HG02970 (cell line): ENCODE measurements at regions not wholly inside any gene's neighbourhood (a gene's known extent, or its start where the extent isn't known, plus 50 kb on each side); places are given as distances from the start of the nearest gene placed in this dataset.

Source experiments
- ATAC-seq: cut with Tn5 transposase; IDR thresholded peaks from one replicate; pipeline ENCODE4 v1.9.1; 2021; ENCODE audit warnings: mild to moderate bottlenecking, moderate library complexity, moderate number of reproducible peaks; ENCODE audit not compliant: unreplicated experiment, low FRiP score

GRCh38 chr2:15832849-15833680 is 107.3 kb upstream of the MYCN start:
- ATAC-seq: no peak

GRCh38 chr2:15833731-15834130 is 106.6 kb upstream of the MYCN start:
- no peak for ATAC-seq

DNA sequence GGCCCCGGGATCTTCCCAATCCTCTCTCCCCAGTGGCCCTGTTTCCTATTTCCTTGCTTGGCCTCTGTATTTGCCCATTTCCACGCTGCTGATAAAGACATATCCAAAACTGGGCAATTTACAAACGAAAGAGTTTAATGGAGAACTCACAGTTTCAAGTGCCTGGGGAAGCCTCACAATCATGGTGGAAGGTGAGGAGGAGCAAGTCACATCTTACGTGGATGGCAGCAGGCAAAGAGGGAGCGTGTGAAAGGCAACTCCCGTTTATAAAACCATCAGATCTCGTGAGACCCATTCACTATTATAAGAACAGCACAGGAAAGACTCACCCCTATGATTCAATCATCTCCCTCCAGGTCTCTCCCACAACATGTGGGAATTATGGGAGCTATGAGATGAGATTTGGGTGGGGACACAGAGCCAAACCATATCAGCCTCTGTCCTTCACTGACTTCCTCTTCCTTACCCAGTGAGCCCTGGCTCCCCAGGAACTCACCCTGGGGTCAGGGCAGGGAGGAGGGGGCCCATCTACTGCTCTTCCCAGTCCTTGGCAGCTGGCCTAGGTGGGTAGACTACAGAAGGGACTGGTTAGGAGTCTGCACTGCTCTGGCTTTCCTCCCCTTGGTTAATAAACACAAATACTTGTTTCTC is 105.8 kb upstream of the MYCN start:
- ATAC-seq: no peak

DNA sequence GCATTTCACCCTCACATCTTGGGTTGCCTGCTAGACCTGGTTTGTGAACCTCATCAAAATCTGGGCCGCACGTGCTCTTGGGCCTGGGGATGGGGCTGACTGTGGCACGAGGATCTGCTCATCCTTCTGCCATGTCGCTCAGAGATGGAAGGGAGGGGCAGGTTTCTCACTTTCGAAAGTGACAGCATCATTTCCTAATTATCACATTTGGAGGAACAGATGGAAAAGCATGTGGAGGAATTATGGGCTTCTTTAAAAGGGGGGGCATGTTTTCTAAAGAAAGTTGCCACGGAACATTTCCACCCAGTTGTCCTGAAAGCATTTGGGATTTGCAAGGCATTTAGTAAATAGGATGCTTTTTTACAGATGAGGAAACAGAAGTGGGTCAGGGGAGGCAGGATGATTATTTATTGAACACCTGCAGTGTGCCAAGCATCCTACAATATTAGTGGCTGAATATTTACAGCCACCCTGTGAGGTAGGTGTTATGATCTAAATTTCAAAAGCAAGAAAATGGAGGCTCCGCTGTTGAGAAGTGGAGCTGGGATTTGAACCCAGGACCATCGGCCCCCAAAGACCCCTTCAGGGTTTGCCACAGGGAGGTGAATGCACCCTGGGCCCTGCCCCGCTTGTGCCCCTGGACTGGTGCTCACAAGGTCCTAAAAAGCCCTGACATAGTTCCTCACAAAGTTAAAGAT is 104.2 kb upstream of the MYCN start:
- no peak for ATAC-seq

GRCh38 chr2:15836689-15837610 is 103.4 kb upstream of the MYCN start:
- no peak for ATAC-seq

- ATAC-seq: no peak
These were observed 101.8 kb upstream of the MYCN start for GRCh38 chr2:15838481-15839090.

DNA sequence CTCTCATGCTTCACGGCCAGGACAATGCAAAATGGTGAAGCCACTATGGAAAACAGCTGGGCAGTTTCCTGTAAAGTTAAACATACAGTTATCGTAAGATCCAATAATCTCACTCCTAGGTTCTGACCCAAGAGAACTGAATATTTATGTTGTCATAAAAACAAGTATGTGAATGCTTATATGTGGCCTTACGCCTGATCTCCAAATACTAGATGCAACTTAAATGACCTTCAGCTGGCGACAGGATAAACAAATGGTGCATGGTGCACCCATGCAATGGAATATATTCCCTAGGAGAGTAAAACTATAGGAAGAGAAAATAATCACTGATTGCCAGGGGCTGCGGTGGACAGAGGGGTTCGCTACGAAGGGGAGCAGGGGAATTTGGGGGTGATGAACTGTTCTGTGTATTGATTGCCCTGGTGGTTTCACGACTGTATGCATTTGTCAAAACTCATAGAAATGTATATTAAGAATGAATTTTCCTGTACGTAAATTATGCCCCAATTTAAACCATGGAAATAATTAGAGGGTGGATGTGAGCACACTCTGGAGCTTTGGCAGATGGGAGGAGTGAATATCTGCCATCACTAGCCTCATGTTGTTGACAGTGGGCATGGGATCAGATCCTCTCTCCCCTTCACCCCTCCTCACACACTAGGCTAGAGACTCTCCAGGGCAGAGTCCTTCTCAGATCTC is 100.8 kb upstream of the MYCN start:
- ATAC-seq: no peak

GRCh38 chr2:15840148-15840547 is 100.2 kb upstream of the MYCN start:
- ATAC-seq: no peak

GRCh38 chr2:15840969-15841368 is 99.4 kb upstream of the MYCN start:
- ATAC-seq: no peak

GRCh38 chr2:15841776-15842560 is 98.4 kb upstream of the MYCN start:
- ATAC-seq: no peak

- ATAC-seq: no peak
These were observed 97.3 kb upstream of the MYCN start for GRCh38 chr2:15842758-15843666.

DNA sequence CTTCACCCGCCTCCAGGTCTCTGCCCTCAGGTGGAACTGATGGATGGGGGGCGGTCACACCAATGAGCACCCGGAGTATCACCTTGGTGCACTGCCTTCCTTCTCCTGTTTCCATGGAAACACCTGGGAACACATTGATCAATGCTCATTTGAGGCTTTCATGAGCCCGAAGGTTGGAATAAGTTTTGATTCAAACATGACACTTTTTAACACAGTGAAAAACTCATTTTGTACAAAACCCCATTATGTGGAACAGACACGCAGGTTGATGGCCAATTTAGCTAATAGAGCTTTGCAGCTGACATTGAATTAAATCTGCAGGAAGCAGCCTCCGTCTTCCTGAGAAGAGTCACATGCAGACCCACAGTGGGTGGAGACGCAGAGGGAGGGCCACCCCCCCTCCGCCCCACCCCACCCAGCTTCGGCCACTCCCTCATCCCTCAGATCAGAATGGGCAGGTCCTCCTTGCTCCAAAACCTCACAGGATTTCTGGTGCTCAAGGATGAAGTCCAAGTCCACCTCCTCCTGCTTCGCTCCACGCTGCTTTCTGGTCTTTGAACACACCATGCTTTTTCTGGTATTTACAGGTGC is 96.0 kb upstream of the MYCN start:
- no peak for ATAC-seq

DNA sequence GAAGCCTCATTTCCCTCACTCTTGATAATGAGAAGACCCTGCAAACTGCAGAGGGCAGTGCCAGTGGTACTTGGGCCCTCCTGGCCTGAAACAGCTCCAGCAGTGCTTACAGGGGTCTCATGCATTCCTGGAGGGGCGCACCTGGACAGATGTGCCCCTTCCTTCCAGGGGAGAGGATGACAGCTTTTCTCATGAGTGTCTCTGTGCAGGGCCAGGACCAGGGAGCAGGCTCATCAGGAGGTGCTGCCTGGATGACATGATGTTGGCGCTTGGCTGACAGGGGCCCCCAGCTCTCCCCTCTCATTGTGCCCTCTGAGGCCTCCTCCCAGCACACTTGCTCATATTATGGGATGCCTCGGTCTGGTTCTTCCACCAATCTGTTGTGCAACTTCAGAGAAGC is 95.1 kb upstream of the MYCN start:
- no peak for ATAC-seq

DNA sequence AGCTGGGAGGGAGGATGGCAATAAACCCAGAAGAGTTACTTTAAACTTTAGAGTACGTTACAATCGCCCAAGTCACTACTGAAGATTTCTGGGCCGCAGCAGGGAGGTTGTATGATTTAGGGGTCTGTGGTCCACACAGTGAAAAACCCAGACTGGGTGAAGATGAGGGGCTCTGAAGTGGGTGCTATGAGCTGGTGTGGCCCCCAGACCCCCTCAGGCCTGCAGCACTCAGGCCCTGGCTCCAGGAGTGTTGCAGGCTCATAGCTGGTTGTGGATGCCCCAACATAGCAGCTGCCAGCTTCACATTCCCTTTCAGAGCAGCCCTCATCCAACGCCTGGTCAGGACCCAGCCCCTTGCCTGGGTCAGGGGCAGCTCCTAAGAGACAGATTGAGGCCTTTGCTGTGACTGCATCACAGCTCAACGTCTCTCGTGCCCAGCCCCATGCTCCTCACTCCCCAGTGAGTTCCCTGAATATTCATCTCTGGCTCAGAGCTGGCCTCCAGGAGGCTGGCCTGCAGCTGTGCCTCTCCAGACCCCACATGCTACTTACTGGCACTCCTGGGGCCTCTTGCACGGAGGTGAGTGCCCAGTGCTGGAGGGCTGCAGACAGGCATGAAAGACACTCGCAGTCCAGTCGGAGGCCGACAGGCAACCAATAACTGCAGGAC is 94.5 kb upstream of the MYCN start:
- no peak for ATAC-seq

GRCh38 chr2:15846626-15847025 is 93.7 kb upstream of the MYCN start:
- ATAC-seq: no peak

- no peak for ATAC-seq
These were observed 89.8 kb upstream of the MYCN start for GRCh38 chr2:15850534-15850933.
